Parathyroid adenoma (tissue), 2 donors: ENCODE measurements at regions not wholly inside any gene's neighbourhood (a gene's known extent, or its start where the extent isn't known, plus 50 kb on each side); places are given as distances from the start of the nearest gene placed in this dataset.

Experiments used
- H2AFZ ChIP-seq: fragments of 300-600 bp; sonication (generic); one replicate; pipeline ENCODE4 v1.7.0; 2017; ENCODE audit warnings: antibody characterized with exemption, mild to moderate bottlenecking
- H3K27ac ChIP-seq: fragments of 300-600 bp; sonication (generic); one replicate; pipeline ENCODE4 v1.7.0; 2017
- H3K27me3 ChIP-seq: fragments of 300-600 bp; sonication (generic); one replicate; pipeline ENCODE4 v1.7.0; 2017; ENCODE audit warnings: low read length; ENCODE audit not compliant: control insufficient read depth, insufficient read depth
- H3K36me3 ChIP-seq: fragments of 300-600 bp; sonication (generic); one replicate; pipeline ENCODE4 v1.7.0; 2017; ENCODE audit warnings: low read length; ENCODE audit not compliant: control insufficient read depth, insufficient read depth
- H3K4me1 ChIP-seq: fragments of 300-600 bp; sonication (generic); one replicate; pipeline ENCODE4 v1.7.0; 2017; ENCODE audit warnings: control low read depth
- H3K4me2 ChIP-seq: fragments of 300-600 bp; sonication (generic); one replicate; pipeline ENCODE4 v1.7.0; 2017; ENCODE audit warnings: low read length
- H3K4me3 ChIP-seq: fragments of 300-600 bp; sonication (generic); one replicate; pipeline ENCODE4 v1.7.0; 2017; ENCODE audit warnings: low read depth, low read length
- H3K79me2 ChIP-seq: fragments of 300-600 bp; sonication (generic); one replicate; pipeline ENCODE4 v1.7.0; 2017; ENCODE audit warnings: control low read depth
- H3K9ac ChIP-seq: fragments of 300-600 bp; sonication (generic); one replicate; pipeline ENCODE4 v1.7.0; 2017; ENCODE audit warnings: mild to moderate bottlenecking
- H3K9me3 ChIP-seq: fragments of 300-600 bp; sonication (generic); one replicate; pipeline ENCODE4 v1.7.0; 2017; ENCODE audit warnings: low read length; ENCODE audit not compliant: control insufficient read depth
- TF ChIP-seq, protein P1 (sequence below): fragments of 300-600 bp; sonication (generic); IDR thresholded peaks from one replicate; pipeline ENCODE4 v1.7.0; 2017; ENCODE audit warnings: antibody characterized with exemption, mild to moderate bottlenecking
- donor health status: primary hyperparathyroidism.

DNA sequence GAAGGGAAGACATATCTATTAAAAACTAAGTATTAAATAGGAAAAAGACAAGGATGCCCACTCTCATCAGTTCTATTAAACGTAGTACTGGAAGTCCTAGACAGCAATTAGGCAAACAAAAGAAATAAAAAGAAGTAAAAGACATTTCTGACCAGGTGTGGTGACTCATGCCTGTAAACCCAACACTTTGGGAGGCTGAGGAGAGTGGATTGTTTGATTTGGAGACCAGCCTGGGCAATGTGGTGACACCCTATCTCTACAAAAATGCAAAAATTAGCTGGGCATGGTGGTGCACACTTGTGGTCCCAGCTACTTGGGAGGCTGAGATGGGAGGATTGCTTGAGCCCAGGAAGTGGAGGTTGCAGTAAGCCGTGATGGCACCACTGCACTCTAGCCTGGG lies 1071.8 kb downstream of the FAT4 start:
- Histone ChIP-seq H3K9ac (no peak overlapping the region), H2AFZ (no peak overlapping the region), H3K27ac (no peak overlapping the region), H3K27me3 (no peaks in the 10 kb centered on the region), H3K36me3 (no peaks in the 10 kb centered on the region), H3K79me2 (no peaks in the 10 kb centered on the region), H3K9me3 (no peaks in the 10 kb centered on the region), H3K4me1 (no peaks in the 10 kb centered on the region), H3K4me3 (no peak overlapping the region), H3K4me2 (no peak overlapping the region)
- TF ChIP-seq, protein P1, sequence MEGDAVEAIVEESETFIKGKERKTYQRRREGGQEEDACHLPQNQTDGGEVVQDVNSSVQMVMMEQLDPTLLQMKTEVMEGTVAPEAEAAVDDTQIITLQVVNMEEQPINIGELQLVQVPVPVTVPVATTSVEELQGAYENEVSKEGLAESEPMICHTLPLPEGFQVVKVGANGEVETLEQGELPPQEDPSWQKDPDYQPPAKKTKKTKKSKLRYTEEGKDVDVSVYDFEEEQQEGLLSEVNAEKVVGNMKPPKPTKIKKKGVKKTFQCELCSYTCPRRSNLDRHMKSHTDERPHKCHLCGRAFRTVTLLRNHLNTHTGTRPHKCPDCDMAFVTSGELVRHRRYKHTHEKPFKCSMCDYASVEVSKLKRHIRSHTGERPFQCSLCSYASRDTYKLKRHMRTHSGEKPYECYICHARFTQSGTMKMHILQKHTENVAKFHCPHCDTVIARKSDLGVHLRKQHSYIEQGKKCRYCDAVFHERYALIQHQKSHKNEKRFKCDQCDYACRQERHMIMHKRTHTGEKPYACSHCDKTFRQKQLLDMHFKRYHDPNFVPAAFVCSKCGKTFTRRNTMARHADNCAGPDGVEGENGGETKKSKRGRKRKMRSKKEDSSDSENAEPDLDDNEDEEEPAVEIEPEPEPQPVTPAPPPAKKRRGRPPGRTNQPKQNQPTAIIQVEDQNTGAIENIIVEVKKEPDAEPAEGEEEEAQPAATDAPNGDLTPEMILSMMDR, result no peak

DNA sequence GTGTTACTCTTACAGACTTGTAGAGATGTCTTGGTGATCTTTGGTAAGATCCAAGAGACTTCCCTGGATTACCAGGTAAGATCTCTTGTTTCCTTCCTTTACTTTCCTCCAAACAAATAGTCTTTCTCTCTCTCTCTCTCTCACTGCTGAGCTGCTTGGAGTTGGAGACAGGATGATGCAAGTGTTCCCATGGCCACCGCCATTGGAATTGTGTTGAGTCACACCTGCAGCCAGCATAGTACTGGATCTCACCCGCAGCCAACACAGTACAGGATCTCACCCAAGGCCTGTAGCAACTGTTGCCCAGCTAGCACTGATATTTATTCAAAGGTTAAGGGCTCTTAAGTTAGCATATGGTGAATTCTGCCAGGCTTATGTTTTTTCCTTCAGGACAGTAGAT lies 1080.9 kb downstream of the FAT4 start:
- Histone ChIP-seq H3K27me3 (no peaks in the 10 kb centered on the region), H3K4me2 (no peak overlapping the region), H3K9ac (no peak overlapping the region), H3K79me2 (no peaks in the 10 kb centered on the region), H3K9me3 (no peaks in the 10 kb centered on the region), H3K27ac (no peak overlapping the region), H3K4me1 (no peaks in the 10 kb centered on the region), H3K36me3 (no peaks in the 10 kb centered on the region), H3K4me3 (no peak overlapping the region), H2AFZ (no peak overlapping the region)
- TF ChIP-seq, protein P1, result no peak

DNA sequence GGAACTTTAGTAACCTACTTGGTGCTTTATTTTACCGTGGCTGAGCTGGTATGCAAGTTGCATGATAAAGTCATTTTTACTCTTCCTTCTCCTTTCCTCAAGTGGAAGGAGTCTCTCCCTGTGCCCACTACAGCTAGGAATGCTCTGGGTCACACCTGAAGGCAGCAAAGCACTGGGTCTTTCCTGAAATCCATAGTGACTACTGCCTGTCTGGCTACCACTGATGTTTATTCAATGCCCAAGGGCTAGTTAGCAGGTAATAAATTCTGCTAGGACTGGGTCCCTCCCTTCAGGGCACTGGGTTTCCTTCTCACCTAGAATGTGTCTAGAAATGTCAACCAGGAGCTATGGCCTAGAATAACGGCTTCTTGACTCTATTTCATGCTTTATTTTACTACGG lies 1081.4 kb downstream of the FAT4 start:
- H3K4me1 ChIP-seq, result no peaks in the 10 kb centered on the region
- H2AFZ ChIP-seq, result no peak overlapping the region
- no peaks in the 10 kb centered on the region for H3K36me3 ChIP-seq
- no peaks in the 10 kb centered on the region for H3K27me3 ChIP-seq
- TF ChIP-seq, protein P1, result no peak
- no peak overlapping the region for H3K4me2 ChIP-seq
- no peak overlapping the region for H3K27ac ChIP-seq
- no peaks in the 10 kb centered on the region for H3K9me3 ChIP-seq
- H3K79me2 ChIP-seq, result no peaks in the 10 kb centered on the region
- H3K4me3 ChIP-seq, result no peak overlapping the region
- no peak overlapping the region for H3K9ac ChIP-seq

DNA sequence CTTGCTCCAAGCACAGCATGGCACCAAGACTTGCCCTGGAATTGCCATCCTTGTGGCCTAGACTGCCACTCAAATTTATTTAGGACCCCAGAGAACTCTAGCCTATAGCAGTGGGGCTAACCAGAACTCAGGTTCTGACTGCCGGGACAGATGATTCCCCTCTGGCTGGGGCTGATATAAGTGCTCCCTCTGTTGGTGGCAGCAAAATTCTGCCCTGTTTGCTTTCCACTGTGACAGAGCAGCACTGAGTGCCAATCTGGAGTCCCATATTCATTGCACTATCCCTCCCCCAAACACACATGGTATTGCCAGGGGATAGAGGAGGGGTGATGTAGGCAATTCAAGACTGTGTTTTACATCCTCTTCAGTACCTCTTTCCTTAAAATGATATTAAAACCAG lies 1081.9 kb downstream of the FAT4 start:
- Histone ChIP-seq H3K27ac (no peak overlapping the region), H3K9me3 (no peaks in the 10 kb centered on the region), H2AFZ (no peak overlapping the region), H3K4me1 (no peaks in the 10 kb centered on the region), H3K36me3 (no peaks in the 10 kb centered on the region), H3K27me3 (no peaks in the 10 kb centered on the region), H3K9ac (no peak overlapping the region), H3K4me2 (no peak overlapping the region), H3K79me2 (no peaks in the 10 kb centered on the region), H3K4me3 (no peak overlapping the region)
- TF ChIP-seq, protein P1, result no peak

DNA sequence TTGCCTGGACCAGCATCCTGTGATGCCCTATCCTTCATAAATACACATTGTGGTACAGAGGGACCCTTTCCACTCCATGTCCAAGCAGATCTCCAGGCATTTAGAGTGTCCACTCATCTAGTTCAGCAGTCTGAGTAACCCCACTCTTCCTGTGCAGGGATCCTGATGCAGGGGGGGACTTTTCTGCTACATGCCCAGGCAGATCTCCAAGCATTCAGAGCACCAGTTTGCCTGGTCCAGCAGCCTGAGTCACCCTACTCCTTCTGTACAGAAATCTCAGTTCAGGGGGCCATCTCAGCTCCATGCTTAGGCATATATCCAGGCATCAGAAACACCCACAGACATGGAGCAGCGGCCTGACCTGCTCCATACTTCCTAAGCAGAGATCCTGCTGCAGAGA lies 1089.8 kb downstream of the FAT4 start:
- Histone ChIP-seq H3K4me3 (no peak overlapping the region), H2AFZ (no peak overlapping the region), H3K9ac (no peak overlapping the region), H3K79me2 (no peaks in the 10 kb centered on the region), H3K4me2 (no peak overlapping the region), H3K27ac (no peak overlapping the region), H3K36me3 (no peaks in the 10 kb centered on the region), H3K9me3 (no peaks in the 10 kb centered on the region), H3K27me3 (no peaks in the 10 kb centered on the region), H3K4me1 (no peaks in the 10 kb centered on the region)
- TF ChIP-seq, protein P1, result no peak
